ENCODE measurements at regions not wholly inside any gene's neighbourhood (a gene's known extent, or its start where the extent isn't known, plus 50 kb on each side); places are given as distances from the start of the nearest gene placed in this dataset.
"Not testable (repeated sequence)": the region's sequence is repeated elsewhere in the genome, so short reads cannot be mapped to it uniquely, and the experiment has no call there.

- CTCF ChIA-PET, result interaction anchor here (0.6 to 1.0 kb wide), 2 partner anchors 11 to 22 kb away, joined by 3 to 4 read pairs; no protein-coding TSS in a partner anchor
Observed at GRCh38 chr6:133795051-133795450, 93.9 kb upstream of the TCF21 start.

GRCh38 chr6:133796235-133796634 lies 92.7 kb upstream of the TCF21 start:
- Mint-ChIP-seq H3K36me3 (no peaks in the 10 kb centered on the region), H3K4me1 (ENCODE audit: low read depth) (no peaks in the 10 kb centered on the region), H3K4me3 (no peak overlapping the region), H3K27ac (no peak overlapping the region), H3K9me3 (peaks cover 14% of the 10 kb centered on the region), H3K27me3 (peaks cover 5% of the 10 kb centered on the region)
- ChIA-PET POLR2A (no interaction called here), CTCF (interaction anchor here (0.7 kb wide), 1 partner anchor 27 kb away, joined by 4 read pairs; no protein-coding TSS in a partner anchor)
- DNase-seq, result no peak
- intact Hi-C loops (cut with micrococcal nuclease), result no loop called here

More at GRCh38 chr6:133795051-133795450, 93.9 kb upstream of the TCF21 start:
- H3K4me1 Mint-ChIP-seq (ENCODE audit: low read depth); H3K27me3 Mint-ChIP-seq; H3K36me3 Mint-ChIP-seq; H3K4me3 Mint-ChIP-seq; POLR2A ChIA-PET; DNase-seq; intact Hi-C loops (cut with micrococcal nuclease); H3K27ac Mint-ChIP-seq: not testable (repeated sequence)
- H3K9me3 Mint-ChIP-seq, result peaks cover 14% of the 10 kb centered on the region

- no peaks in the 10 kb centered on the region for H3K36me3 Mint-ChIP-seq
- H3K27me3 Mint-ChIP-seq, result peaks cover 10% of the 10 kb centered on the region
- peaks cover 4% of the 10 kb centered on the region for H3K9me3 Mint-ChIP-seq
- H3K27ac Mint-ChIP-seq, result no peak overlapping the region
- POLR2A ChIA-PET, result no interaction called here
- DNase-seq, result no peak
- H3K4me1 Mint-ChIP-seq (ENCODE audit: low read depth), result no peaks in the 10 kb centered on the region
- no peak overlapping the region for H3K4me3 Mint-ChIP-seq
- CTCF ChIA-PET, result interaction anchor here (1.0 kb wide), 1 partner anchor 20 kb away, joined by 3 read pairs; no protein-coding TSS in a partner anchor
- intact Hi-C loops (cut with micrococcal nuclease), result no loop called here
Observed at GRCh38 chr6:133799043-133799442, 89.9 kb upstream of the TCF21 start.

- no peaks in the 10 kb centered on the region for H3K9me3 Mint-ChIP-seq
- no peak for DNase-seq
- ChIA-PET POLR2A (no interaction called here), CTCF (no interaction called here)
- no peak overlapping the region for H3K4me3 Mint-ChIP-seq
- H3K4me1 Mint-ChIP-seq (ENCODE audit: low read depth), result no peaks in the 10 kb centered on the region
- H3K36me3 Mint-ChIP-seq, result no peaks in the 10 kb centered on the region
- H3K27ac Mint-ChIP-seq, result no peak overlapping the region
- intact Hi-C loops (cut with micrococcal nuclease), result no loop called here
- peaks cover 21% of the 10 kb centered on the region for H3K27me3 Mint-ChIP-seq
Observed at GRCh38 chr6:133802861-133803260, 86.1 kb upstream of the TCF21 start.

GRCh38 chr6:133804265-133804664 lies 84.6 kb upstream of the TCF21 start:
- Mint-ChIP-seq H3K27ac (no peak overlapping the region), H3K36me3 (no peaks in the 10 kb centered on the region), H3K4me1 (ENCODE audit: low read depth) (no peaks in the 10 kb centered on the region), H3K9me3 (no peaks in the 10 kb centered on the region), H3K4me3 (no peak overlapping the region), H3K27me3 (peaks cover 22% of the 10 kb centered on the region)
- intact Hi-C loops (cut with micrococcal nuclease), result no loop called here
- DNase-seq, result no peak
- ChIA-PET CTCF (interaction anchor here (1.4 kb wide), 1 partner anchor 14 kb away, joined by 5 read pairs; no protein-coding TSS in a partner anchor), POLR2A (no interaction called here)

GRCh38 chr6:133805876-133806275 lies 83.0 kb upstream of the TCF21 start:
- Mint-ChIP-seq H3K9me3 (peaks cover 1% of the 10 kb centered on the region), H3K4me3 (no peak overlapping the region), H3K27ac (no peak overlapping the region), H3K36me3 (no peaks in the 10 kb centered on the region), H3K4me1 (ENCODE audit: low read depth) (no peaks in the 10 kb centered on the region), H3K27me3 (peaks cover 24% of the 10 kb centered on the region)
- no peak for DNase-seq
- intact Hi-C loops (cut with micrococcal nuclease), result no loop called here
- CTCF ChIA-PET, result interaction anchor here (0.6 kb wide), 1 partner anchor 10 kb away, joined by 4 read pairs; no protein-coding TSS in a partner anchor
- POLR2A ChIA-PET, result no interaction called here

- intact Hi-C loops (cut with micrococcal nuclease), result no loop called here
- no peak overlapping the region for H3K27ac Mint-ChIP-seq
- ChIA-PET CTCF (interaction anchor here (0.6 kb wide), 1 partner anchor 11 kb away, joined by 4 read pairs; no protein-coding TSS in a partner anchor), POLR2A (no interaction called here)
- H3K9me3 Mint-ChIP-seq, result peaks cover 6% of the 10 kb centered on the region
- DNase-seq, result no peak
- H3K36me3 Mint-ChIP-seq, result no peaks in the 10 kb centered on the region
- H3K4me3 Mint-ChIP-seq, result no peak overlapping the region
- H3K4me1 Mint-ChIP-seq (ENCODE audit: low read depth), result no peaks in the 10 kb centered on the region
- H3K27me3 Mint-ChIP-seq, result peaks cover 28% of the 10 kb centered on the region
Observed at GRCh38 chr6:133806382-133807140, 82.4 kb upstream of the TCF21 start.

GRCh38 chr6:133807501-133807900 lies 81.4 kb upstream of the TCF21 start:
- Mint-ChIP-seq H3K9me3 (peaks cover 6% of the 10 kb centered on the region), H3K27me3 (peaks cover 25% of the 10 kb centered on the region), H3K4me3 (no peak overlapping the region), H3K4me1 (ENCODE audit: low read depth) (no peaks in the 10 kb centered on the region), H3K27ac (no peak overlapping the region), H3K36me3 (no peaks in the 10 kb centered on the region)
- ChIA-PET POLR2A (no interaction called here), CTCF (no interaction called here)
- no peak for DNase-seq
- intact Hi-C loops (cut with micrococcal nuclease), result no loop called here

- peaks cover 6% of the 10 kb centered on the region for H3K9me3 Mint-ChIP-seq
- intact Hi-C loops (cut with micrococcal nuclease), result no loop called here
- no peaks in the 10 kb centered on the region for H3K4me1 Mint-ChIP-seq (ENCODE audit: low read depth)
- H3K27ac Mint-ChIP-seq, result no peak overlapping the region
- H3K36me3 Mint-ChIP-seq, result no peaks in the 10 kb centered on the region
- peaks cover 22% of the 10 kb centered on the region for H3K27me3 Mint-ChIP-seq
- no peak overlapping the region for H3K4me3 Mint-ChIP-seq
- no peak for DNase-seq
- ChIA-PET CTCF (no interaction called here), POLR2A (no interaction called here)
Observed at GRCh38 chr6:133809406-133809805, 79.5 kb upstream of the TCF21 start.

- POLR2A ChIA-PET, result no interaction called here
- intact Hi-C loops (cut with micrococcal nuclease), result no loop called here
Observed at GRCh38 chr6:133811557-133811956, 77.4 kb upstream of the TCF21 start.

GRCh38 chr6:133812446-133812845 lies 76.5 kb upstream of the TCF21 start:
- H3K9me3 Mint-ChIP-seq; H3K36me3 Mint-ChIP-seq; H3K4me1 Mint-ChIP-seq (ENCODE audit: low read depth); CTCF ChIA-PET; intact Hi-C loops (cut with micrococcal nuclease); DNase-seq; H3K27me3 Mint-ChIP-seq; H3K4me3 Mint-ChIP-seq; H3K27ac Mint-ChIP-seq; POLR2A ChIA-PET: not testable (repeated sequence)

More at GRCh38 chr6:133811557-133811956, 77.4 kb upstream of the TCF21 start:
- H3K27me3 Mint-ChIP-seq, result peaks cover 11% of the 10 kb centered on the region
- no peak overlapping the region for H3K4me3 Mint-ChIP-seq
- peaks cover 6% of the 10 kb centered on the region for H3K9me3 Mint-ChIP-seq
- H3K36me3 Mint-ChIP-seq, result no peaks in the 10 kb centered on the region
- peaks cover 2% of the 10 kb centered on the region for H3K4me1 Mint-ChIP-seq (ENCODE audit: low read depth)
- CTCF ChIA-PET, result interaction anchor here (0.6 kb wide), 1 partner anchor 30 kb away, joined by 4 read pairs; no protein-coding TSS in a partner anchor
- DNase-seq, result no peak
- no peak overlapping the region for H3K27ac Mint-ChIP-seq

- peaks cover 2% of the 10 kb centered on the region for H3K4me1 Mint-ChIP-seq (ENCODE audit: low read depth)
- intact Hi-C loops (cut with micrococcal nuclease), result no loop called here
- no peak overlapping the region for H3K27ac Mint-ChIP-seq
- H3K27me3 Mint-ChIP-seq, result peaks cover 7% of the 10 kb centered on the region
- no peak for DNase-seq
- POLR2A ChIA-PET, result no interaction called here
- H3K4me3 Mint-ChIP-seq, result no peak overlapping the region
- CTCF ChIA-PET, result interaction anchor here (1.6 kb wide), 1 partner anchor 10 kb away, joined by 4 read pairs; no protein-coding TSS in a partner anchor
- H3K9me3 Mint-ChIP-seq, result peaks cover 6% of the 10 kb centered on the region
- H3K36me3 Mint-ChIP-seq, result no peaks in the 10 kb centered on the region
Observed at GRCh38 chr6:133814238-133814637, 74.7 kb upstream of the TCF21 start.

GRCh38 chr6:133814797-133815196 lies 74.1 kb upstream of the TCF21 start:
- no peaks in the 10 kb centered on the region for H3K36me3 Mint-ChIP-seq
- POLR2A ChIA-PET, result no interaction called here
- H3K27me3 Mint-ChIP-seq, result peaks cover 7% of the 10 kb centered on the region
- CTCF ChIA-PET, result interaction anchor here (1.6 kb wide), 1 partner anchor 9 kb away, joined by 4 read pairs; no protein-coding TSS in a partner anchor
- no peak overlapping the region for H3K4me3 Mint-ChIP-seq
- H3K4me1 Mint-ChIP-seq (ENCODE audit: low read depth), result peaks cover 2% of the 10 kb centered on the region
- peak; percentile 21 for DNase-seq
- intact Hi-C loops (cut with micrococcal nuclease), result no loop called here
- H3K9me3 Mint-ChIP-seq, result peaks cover 6% of the 10 kb centered on the region
- H3K27ac Mint-ChIP-seq, result no peak overlapping the region

All from activated CD4-positive, alpha-beta memory T cell treated with anti-CD3 and anti-CD28 coated beads for 36 hours (primary cell).